ENCODE measurements at regions not wholly inside any gene's neighbourhood (a gene's known extent, or its start where the extent isn't known, plus 50 kb on each side); places are given as distances from the start of the nearest gene placed in this dataset.
"Not testable (repeated sequence)": the region's sequence is repeated elsewhere in the genome, so short reads cannot be mapped to it uniquely, and the experiment has no call there.

DNA sequence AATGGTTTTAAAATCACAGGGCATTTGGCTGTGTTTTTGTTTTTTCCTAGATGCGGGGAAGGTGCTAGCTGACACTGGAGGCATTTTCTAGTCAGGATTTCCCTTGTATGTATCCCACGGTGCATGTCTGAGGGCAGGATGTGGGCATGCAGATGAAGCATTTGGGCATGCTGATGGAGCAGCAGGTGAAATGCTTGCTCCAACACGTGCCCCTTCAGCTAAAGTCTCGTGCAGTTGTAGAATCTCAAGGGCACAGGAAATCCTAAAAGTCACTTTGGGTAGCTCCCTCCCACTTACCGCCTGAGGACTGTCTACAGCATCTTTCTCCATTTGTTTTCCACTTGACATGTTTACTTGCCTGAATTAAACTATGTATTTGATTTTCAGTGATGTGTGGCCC is 429.4 kb upstream of the B3GAT1 start:
- DNase-seq (no peak), FAIRE-seq (no peak)
- H3K4me3 ChIP-seq (ENCODE audit: low read length in 3 of 3): no peak overlapping the region
- H3K9me3 ChIP-seq (ENCODE audit: control insufficient read depth in 2 of 3, insufficient read depth in 1 of 3, low read length in 3 of 3): no peaks in the 10 kb centered on the region
- intact Hi-C loops (cut with DNase I): no loop called here
- H3K4me1 ChIP-seq (ENCODE audit: control insufficient read depth in 2 of 3, insufficient read depth in 2 of 3, low read depth in 1 of 3, low read length in 3 of 3): no peaks in the 10 kb centered on the region
- TF ChIP-seq, protein P1, sequence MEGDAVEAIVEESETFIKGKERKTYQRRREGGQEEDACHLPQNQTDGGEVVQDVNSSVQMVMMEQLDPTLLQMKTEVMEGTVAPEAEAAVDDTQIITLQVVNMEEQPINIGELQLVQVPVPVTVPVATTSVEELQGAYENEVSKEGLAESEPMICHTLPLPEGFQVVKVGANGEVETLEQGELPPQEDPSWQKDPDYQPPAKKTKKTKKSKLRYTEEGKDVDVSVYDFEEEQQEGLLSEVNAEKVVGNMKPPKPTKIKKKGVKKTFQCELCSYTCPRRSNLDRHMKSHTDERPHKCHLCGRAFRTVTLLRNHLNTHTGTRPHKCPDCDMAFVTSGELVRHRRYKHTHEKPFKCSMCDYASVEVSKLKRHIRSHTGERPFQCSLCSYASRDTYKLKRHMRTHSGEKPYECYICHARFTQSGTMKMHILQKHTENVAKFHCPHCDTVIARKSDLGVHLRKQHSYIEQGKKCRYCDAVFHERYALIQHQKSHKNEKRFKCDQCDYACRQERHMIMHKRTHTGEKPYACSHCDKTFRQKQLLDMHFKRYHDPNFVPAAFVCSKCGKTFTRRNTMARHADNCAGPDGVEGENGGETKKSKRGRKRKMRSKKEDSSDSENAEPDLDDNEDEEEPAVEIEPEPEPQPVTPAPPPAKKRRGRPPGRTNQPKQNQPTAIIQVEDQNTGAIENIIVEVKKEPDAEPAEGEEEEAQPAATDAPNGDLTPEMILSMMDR (IDR thresholded peaks at IDR 0.05; ENCODE audit: borderline replicate concordance, extremely low read depth, insufficient read depth): no peak
- no peak overlapping the region for H3K27ac ChIP-seq (ENCODE audit: low read depth in 2 of 2, low read length in 2 of 2)
- no peaks in the 10 kb centered on the region for H3K36me3 ChIP-seq (ENCODE audit: control insufficient read depth in 2 of 3, insufficient read depth in 3 of 3, low read length in 3 of 3)
- H3K9ac ChIP-seq (ENCODE audit: low read length in 3 of 3): no peak overlapping the region
- peaks cover 3% of the 10 kb centered on the region for H3K27me3 ChIP-seq (ENCODE audit: control insufficient read depth, insufficient read depth, low read length)

- no peak overlapping the region for H3K9ac ChIP-seq (ENCODE audit: low read length in 3 of 3)
Measured at GRCh38 chr11:134840945-134841344, 428.9 kb upstream of the B3GAT1 start.

GRCh38 chr11:134840165-134840564 is 428.1 kb upstream of the B3GAT1 start:
- DNase-seq; H3K4me1 ChIP-seq (ENCODE audit: control insufficient read depth in 2 of 3, insufficient read depth in 2 of 3, low read depth in 1 of 3, low read length in 3 of 3); intact Hi-C loops (cut with DNase I); H3K27me3 ChIP-seq (ENCODE audit: control insufficient read depth, insufficient read depth, low read length); H3K4me3 ChIP-seq (ENCODE audit: low read length in 3 of 3); FAIRE-seq; H3K27ac ChIP-seq (ENCODE audit: low read depth in 2 of 2, low read length in 2 of 2); H3K36me3 ChIP-seq (ENCODE audit: control insufficient read depth in 2 of 3, insufficient read depth in 3 of 3, low read length in 3 of 3); H3K9me3 ChIP-seq (ENCODE audit: control insufficient read depth in 2 of 3, insufficient read depth in 1 of 3, low read length in 3 of 3); H3K9ac ChIP-seq (ENCODE audit: low read length in 3 of 3): not testable (repeated sequence)

More at GRCh38 chr11:134840945-134841344, 428.9 kb upstream of the B3GAT1 start:
- H3K9me3 ChIP-seq (ENCODE audit: control insufficient read depth in 2 of 3, insufficient read depth in 1 of 3, low read length in 3 of 3): no peaks in the 10 kb centered on the region
- DNase-seq (no peak), FAIRE-seq (no peak)
- TF ChIP-seq, protein P1 (IDR thresholded peaks at IDR 0.05; ENCODE audit: borderline replicate concordance, extremely low read depth, insufficient read depth): no peak
- no peak overlapping the region for H3K27ac ChIP-seq (ENCODE audit: low read depth in 2 of 2, low read length in 2 of 2)
- no peak overlapping the region for H3K4me3 ChIP-seq (ENCODE audit: low read length in 3 of 3)
- H3K4me1 ChIP-seq (ENCODE audit: control insufficient read depth in 2 of 3, insufficient read depth in 2 of 3, low read depth in 1 of 3, low read length in 3 of 3): no peaks in the 10 kb centered on the region
- no peaks in the 10 kb centered on the region for H3K36me3 ChIP-seq (ENCODE audit: control insufficient read depth in 2 of 3, insufficient read depth in 3 of 3, low read length in 3 of 3)
- H3K27me3 ChIP-seq (ENCODE audit: control insufficient read depth, insufficient read depth, low read length): peaks cover 3% of the 10 kb centered on the region
- intact Hi-C loops (cut with DNase I): no loop called here

DNA sequence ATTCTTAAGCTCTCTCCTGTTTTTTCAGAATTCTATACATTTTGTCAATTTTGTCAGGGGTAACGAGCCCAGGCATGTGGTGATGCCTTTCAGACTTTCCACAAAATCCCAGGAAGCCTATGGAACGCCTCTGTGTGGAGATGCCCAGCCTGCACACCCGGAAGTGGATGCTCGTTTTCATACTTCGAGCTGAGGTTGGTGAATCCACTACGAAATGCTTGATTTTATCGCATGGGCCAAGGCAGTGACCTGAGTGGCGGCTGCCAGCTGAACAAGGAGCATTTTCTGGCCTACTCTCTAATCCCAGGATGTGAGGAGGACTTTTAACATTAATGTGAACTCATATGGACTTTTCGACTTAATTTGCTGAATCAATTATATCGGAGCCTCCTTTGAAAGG is 426.7 kb upstream of the B3GAT1 start:
- intact Hi-C loops (cut with DNase I): no loop called here
- no peaks in the 10 kb centered on the region for H3K4me1 ChIP-seq (ENCODE audit: control insufficient read depth in 2 of 3, insufficient read depth in 2 of 3, low read depth in 1 of 3, low read length in 3 of 3)
- H3K4me3 ChIP-seq (ENCODE audit: low read length in 3 of 3): no peak overlapping the region
- TF ChIP-seq, protein P1 (IDR thresholded peaks at IDR 0.05; ENCODE audit: borderline replicate concordance, extremely low read depth, insufficient read depth): no peak
- FAIRE-seq (no peak), DNase-seq (no peak)
- H3K9ac ChIP-seq (ENCODE audit: low read length in 3 of 3): no peak overlapping the region
- H3K9me3 ChIP-seq (ENCODE audit: control insufficient read depth in 2 of 3, insufficient read depth in 1 of 3, low read length in 3 of 3): no peaks in the 10 kb centered on the region
- no peaks in the 10 kb centered on the region for H3K36me3 ChIP-seq (ENCODE audit: control insufficient read depth in 2 of 3, insufficient read depth in 3 of 3, low read length in 3 of 3)
- no peak overlapping the region for H3K27ac ChIP-seq (ENCODE audit: low read depth in 2 of 2, low read length in 2 of 2)
- H3K27me3 ChIP-seq (ENCODE audit: control insufficient read depth, insufficient read depth, low read length): peaks cover 3% of the 10 kb centered on the region
